A673 (cell line): ENCODE measurements at regions not wholly inside any gene's neighbourhood (a gene's known extent, or its start where the extent isn't known, plus 50 kb on each side); places are given as distances from the start of the nearest gene placed in this dataset.

Experiments
- BruUV-seq: library from RNA; stranded (reverse); fragments of 400-500 nt; replicated peaks from 2 replicates; lab custom pipeline; 2021; lab: Mats Ljungman, UMichigan
- CTCF ChIA-PET: fragments of 300-600 bp; sonication (Branson Sonifier 250); formaldehyde crosslinking; loops from one replicate; lab custom pipeline; 2022; ENCODE audit warnings: antibody characterized with exemption; lab: Charles Lee
- POLR2A ChIA-PET: fragments of 300-600 bp; sonication (Branson Sonifier 250); formaldehyde crosslinking; loops from one replicate; lab custom pipeline; 2022; ENCODE audit warnings: antibody characterized with exemption; ENCODE audit not compliant: low non-redundant PET; lab: Charles Lee
- DNase-seq: peaks from one replicate; pipeline ENCODE4 v3.0.0-alpha.2; 2015; ENCODE audit warnings: low spot score
- H3K27ac ChIP-seq: fragments of 200-600 bp; sonication (generic); 2 replicates; pipeline ENCODE4 v1.5.1; 2016; ENCODE audit warnings: mixed run types, low read depth, mild to moderate bottlenecking, mixed read lengths, antibody characterized with exemption, low read length; ENCODE audit not compliant: poor library complexity, severe bottlenecking
- H3K27me3 ChIP-seq: fragments of 200-600 bp; sonication (generic); replicated peaks from 2 replicates; pipeline ENCODE4 v1.6.1; 2017; ENCODE audit warnings: mixed run types, low read depth, mild to moderate bottlenecking, mixed read lengths, antibody characterized with exemption, low read length; ENCODE audit not compliant: insufficient read depth, poor library complexity
- H3K36me3 ChIP-seq: fragments of 200-600 bp; sonication (generic); 2 replicates; pipeline ENCODE4 v1.6.1; 2016; ENCODE audit warnings: mixed run types, mild to moderate bottlenecking, mixed read lengths, antibody characterized with exemption, low read length; ENCODE audit not compliant: insufficient read depth, poor library complexity, severe bottlenecking
- H3K4me1 ChIP-seq: fragments of 200-600 bp; sonication (generic); 2 replicates; pipeline ENCODE4 v1.6.1; 2017; ENCODE audit warnings: mixed run types, mild to moderate bottlenecking, mixed read lengths, antibody characterized with exemption, low read length; ENCODE audit not compliant: insufficient read depth, poor library complexity, severe bottlenecking
- H3K4me3 ChIP-seq: fragments of 200-600 bp; sonication (generic); 2 replicates; pipeline ENCODE4 v1.5.1; 2016; ENCODE audit warnings: low read depth, mixed run types, mild to moderate bottlenecking, mixed read lengths, low read length; ENCODE audit not compliant: poor library complexity, severe bottlenecking
- H3K9me3 ChIP-seq: fragments of 200-600 bp; sonication (generic); 2 replicates; pipeline ENCODE4 v1.6.1; 2016; ENCODE audit warnings: mixed run types, low read depth, mild to moderate bottlenecking, mixed read lengths, antibody characterized with exemption, low read length; ENCODE audit not compliant: poor library complexity, severe bottlenecking
- EZH2 ChIP-seq: fragments of 200-600 bp; sonication (generic); IDR thresholded peaks from 2 replicates; pipeline ENCODE4 v1.6.1; 2017; ENCODE audit warnings: borderline replicate concordance, low read depth, mild to moderate bottlenecking, mixed read lengths, antibody characterized with exemption, low read length; ENCODE audit not compliant: poor library complexity, severe bottlenecking
- intact Hi-C: fragments of 100-400 bp; cut with micrococcal nuclease; formaldehyde crosslinking; loops from one replicate; pipeline ENCODE4 v1.10.0; 2022; ENCODE audit not compliant: unreplicated experiment
- TF ChIP-seq, protein P1 (sequence below): fragments of 300-800, 200-600 bp; sonication (generic); conservative IDR thresholded peaks from 2 replicates; pipeline ENCODE4 v1.5.1; 2017; ENCODE audit warnings: low read depth, mild to moderate bottlenecking, antibody characterized with exemption, low read length, moderate library complexity, mixed read lengths

DNA sequence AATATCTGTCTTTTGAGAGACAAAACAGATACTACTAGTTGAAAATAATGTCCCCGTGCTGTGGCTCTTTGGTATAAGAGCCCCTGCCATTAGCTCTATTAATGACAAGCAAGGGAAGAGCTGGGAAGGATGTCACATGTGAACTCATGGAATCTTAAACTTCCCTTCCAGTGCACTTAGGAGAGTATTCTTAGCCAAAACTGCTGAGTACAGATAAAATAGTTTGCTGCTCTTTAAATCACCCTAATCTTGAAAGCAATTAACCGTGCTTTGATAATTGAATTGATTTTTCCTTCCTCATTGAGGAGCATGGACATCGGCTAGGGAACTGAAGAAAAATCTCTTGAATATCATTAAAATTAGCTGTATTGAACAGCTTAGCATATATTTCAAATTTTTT lies 91.7 kb downstream of the SLC35B3 start:
- H3K36me3 ChIP-seq = no peaks in the 10 kb centered on the region
- H3K4me1 ChIP-seq = peaks cover 9% of the 10 kb centered on the region
- POLR2A ChIA-PET = no interaction called here
- no peak overlapping the region for H3K4me3 ChIP-seq
- no peak for DNase-seq
- H3K27me3 ChIP-seq = no peaks in the 10 kb centered on the region
- TF ChIP-seq, protein P1, sequence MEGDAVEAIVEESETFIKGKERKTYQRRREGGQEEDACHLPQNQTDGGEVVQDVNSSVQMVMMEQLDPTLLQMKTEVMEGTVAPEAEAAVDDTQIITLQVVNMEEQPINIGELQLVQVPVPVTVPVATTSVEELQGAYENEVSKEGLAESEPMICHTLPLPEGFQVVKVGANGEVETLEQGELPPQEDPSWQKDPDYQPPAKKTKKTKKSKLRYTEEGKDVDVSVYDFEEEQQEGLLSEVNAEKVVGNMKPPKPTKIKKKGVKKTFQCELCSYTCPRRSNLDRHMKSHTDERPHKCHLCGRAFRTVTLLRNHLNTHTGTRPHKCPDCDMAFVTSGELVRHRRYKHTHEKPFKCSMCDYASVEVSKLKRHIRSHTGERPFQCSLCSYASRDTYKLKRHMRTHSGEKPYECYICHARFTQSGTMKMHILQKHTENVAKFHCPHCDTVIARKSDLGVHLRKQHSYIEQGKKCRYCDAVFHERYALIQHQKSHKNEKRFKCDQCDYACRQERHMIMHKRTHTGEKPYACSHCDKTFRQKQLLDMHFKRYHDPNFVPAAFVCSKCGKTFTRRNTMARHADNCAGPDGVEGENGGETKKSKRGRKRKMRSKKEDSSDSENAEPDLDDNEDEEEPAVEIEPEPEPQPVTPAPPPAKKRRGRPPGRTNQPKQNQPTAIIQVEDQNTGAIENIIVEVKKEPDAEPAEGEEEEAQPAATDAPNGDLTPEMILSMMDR = no peak
- no peak for TF ChIP-seq EZH2
- H3K27ac ChIP-seq = no peak overlapping the region
- BruUV-seq = no TSS peak
- CTCF ChIA-PET = no interaction called here
- intact Hi-C loops = no loop called here
- no peaks in the 10 kb centered on the region for H3K9me3 ChIP-seq

DNA sequence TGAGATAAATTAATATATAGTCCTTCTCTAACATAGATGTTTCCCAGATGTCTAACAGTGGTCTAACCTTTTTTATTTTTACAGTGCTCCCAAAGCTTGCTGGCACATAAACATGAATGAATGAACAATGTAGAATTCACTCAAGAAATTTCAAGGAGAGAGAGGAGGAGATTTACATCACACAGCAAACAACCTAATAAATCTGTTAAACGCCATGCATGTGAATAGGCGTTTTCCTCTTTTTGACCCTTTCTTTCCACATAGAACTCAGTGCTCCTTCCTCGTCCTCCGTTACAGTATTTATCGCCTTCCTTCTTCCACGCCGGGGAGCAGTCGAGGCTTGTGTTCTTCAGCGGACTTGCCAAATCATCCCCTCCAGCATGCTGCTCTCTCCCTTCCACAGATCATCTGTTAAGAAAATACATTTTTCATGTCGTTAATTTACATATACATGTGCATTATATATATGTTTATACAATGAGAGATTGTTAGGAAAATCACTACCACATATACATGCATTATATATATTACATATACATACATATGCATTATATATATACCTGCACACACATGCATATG lies 93.0 kb downstream of the SLC35B3 start:
- POLR2A ChIA-PET = no interaction called here
- H3K4me3 ChIP-seq = no peak overlapping the region
- BruUV-seq = no TSS peak
- no peaks in the 10 kb centered on the region for H3K9me3 ChIP-seq
- CTCF ChIA-PET = no interaction called here
- peaks cover 9% of the 10 kb centered on the region for H3K4me1 ChIP-seq
- H3K27ac ChIP-seq = no peak overlapping the region
- DNase-seq = no peak
- TF ChIP-seq, protein P1 = no peak
- intact Hi-C loops = no loop called here
- H3K27me3 ChIP-seq = no peaks in the 10 kb centered on the region
- H3K36me3 ChIP-seq = no peaks in the 10 kb centered on the region

DNA sequence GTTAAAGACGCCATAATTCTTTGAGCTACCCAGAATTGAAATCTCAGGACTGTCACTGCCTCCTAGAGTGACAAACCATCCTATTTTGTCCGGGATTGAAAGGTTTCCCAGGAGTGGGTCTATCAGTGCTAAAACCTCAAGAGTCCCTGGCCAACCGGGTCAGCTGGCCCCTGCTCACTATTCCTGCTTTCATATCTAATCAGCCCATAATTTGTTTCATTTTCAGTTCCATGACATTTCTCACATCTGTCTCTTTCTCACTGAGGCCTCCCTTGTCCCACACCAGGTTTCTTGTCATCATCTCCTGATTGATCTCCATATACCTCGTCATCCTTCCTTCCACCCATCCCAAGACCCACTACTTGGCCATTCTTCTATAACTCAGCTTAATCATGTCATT lies 98.2 kb downstream of the SLC35B3 start:
- Histone ChIP-seq H3K36me3 (no peaks in the 10 kb centered on the region), H3K27ac (no peak overlapping the region), H3K4me3 (no peak overlapping the region), H3K9me3 (no peaks in the 10 kb centered on the region), H3K4me1 (peaks cover 11% of the 10 kb centered on the region), H3K27me3 (no peaks in the 10 kb centered on the region)
- ChIA-PET POLR2A (no interaction called here), CTCF (no interaction called here)
- no peak for DNase-seq
- intact Hi-C loops = no loop called here
- TF ChIP-seq EZH2 = no peak
- TF ChIP-seq, protein P1 = no peak
- no TSS peak for BruUV-seq
